Adrenal gland (tissue), 5 donors: ENCODE measurements at regions not wholly inside any gene's neighbourhood (a gene's known extent, or its start where the extent isn't known, plus 50 kb on each side); places are given as distances from the start of the nearest gene placed in this dataset.

ENCODE experiments used
- POLR2A ChIP-seq, 2 donors: fragments of 450-650 bp; IDR thresholded peaks; one replicate each; pipeline ENCODE4 v1.6.1; 2017; ENCODE audit warnings: antibody characterized with exemption in 2 of 2, mild to moderate bottlenecking in 2 of 2, moderate library complexity in 1 of 2
- TF ChIP-seq, protein P1 (sequence below), 6 experiments: fragments of 450-650 bp in 4 of 6; fragments of 200-600 bp in 2 of 6; sonication (generic) in 1 of 6; IDR thresholded peaks; 1 replicate in 5 of 6; 2 replicates in 1 of 6; pipeline versions ENCODE4 v1.5.1 to v1.8.0; 2016 to 2021; ENCODE audit warnings: antibody characterized with exemption in 6 of 6, mild to moderate bottlenecking in 2 of 6, moderate library complexity in 1 of 6
- donor health status: DM: no; HTN: no; CAD: no.

DNA sequence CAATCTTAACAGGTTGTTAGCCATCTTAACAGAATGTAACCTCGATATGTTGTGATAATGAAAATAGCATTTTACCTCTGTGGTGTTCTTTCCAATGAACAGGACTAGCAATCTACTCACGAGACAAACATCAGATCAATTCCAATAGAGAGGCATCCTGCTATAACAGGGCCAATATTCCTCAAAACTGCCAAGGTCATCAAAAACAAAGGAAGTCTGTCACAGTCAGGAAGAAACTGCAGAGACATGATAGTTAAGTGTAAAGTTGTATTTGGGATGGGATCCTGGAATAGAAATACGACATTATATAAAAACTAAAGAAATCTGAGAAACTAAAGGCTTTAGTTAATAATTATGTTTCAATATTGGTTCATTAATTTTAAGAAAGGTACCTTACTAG is 588.9 kb upstream of the NETO1 start:
- no peak for TF ChIP-seq POLR2A (IDR thresholded peaks at IDR 0.05)
- TF ChIP-seq, protein P1, sequence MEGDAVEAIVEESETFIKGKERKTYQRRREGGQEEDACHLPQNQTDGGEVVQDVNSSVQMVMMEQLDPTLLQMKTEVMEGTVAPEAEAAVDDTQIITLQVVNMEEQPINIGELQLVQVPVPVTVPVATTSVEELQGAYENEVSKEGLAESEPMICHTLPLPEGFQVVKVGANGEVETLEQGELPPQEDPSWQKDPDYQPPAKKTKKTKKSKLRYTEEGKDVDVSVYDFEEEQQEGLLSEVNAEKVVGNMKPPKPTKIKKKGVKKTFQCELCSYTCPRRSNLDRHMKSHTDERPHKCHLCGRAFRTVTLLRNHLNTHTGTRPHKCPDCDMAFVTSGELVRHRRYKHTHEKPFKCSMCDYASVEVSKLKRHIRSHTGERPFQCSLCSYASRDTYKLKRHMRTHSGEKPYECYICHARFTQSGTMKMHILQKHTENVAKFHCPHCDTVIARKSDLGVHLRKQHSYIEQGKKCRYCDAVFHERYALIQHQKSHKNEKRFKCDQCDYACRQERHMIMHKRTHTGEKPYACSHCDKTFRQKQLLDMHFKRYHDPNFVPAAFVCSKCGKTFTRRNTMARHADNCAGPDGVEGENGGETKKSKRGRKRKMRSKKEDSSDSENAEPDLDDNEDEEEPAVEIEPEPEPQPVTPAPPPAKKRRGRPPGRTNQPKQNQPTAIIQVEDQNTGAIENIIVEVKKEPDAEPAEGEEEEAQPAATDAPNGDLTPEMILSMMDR (IDR thresholded peaks at IDR 0.05), result no peak
